ENCODE measurements at regions not wholly inside any gene's neighbourhood (a gene's known extent, or its start where the extent isn't known, plus 50 kb on each side); places are given as distances from the start of the nearest gene placed in this dataset.

DNA sequence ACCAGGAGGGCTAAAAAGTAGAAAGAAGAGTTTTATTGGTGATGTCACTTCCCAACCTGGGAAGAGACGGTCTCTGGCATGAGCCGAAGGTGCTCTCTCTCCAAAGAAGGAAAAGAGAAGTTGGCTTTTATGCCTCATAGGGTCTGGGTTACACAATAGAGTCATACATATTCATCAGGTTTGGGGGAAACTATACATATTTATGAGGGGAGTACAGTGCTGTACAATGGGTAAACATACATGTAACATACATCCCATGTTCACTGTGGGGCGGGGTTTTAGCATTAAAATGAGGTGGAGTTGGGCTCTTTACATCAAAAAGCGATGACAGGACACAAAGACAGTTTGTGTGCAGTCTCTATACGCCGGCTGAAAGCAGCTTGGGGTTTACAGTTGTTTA, 701.7 kb downstream of the TYW1 start:
- no peak for DNase-seq

DNA sequence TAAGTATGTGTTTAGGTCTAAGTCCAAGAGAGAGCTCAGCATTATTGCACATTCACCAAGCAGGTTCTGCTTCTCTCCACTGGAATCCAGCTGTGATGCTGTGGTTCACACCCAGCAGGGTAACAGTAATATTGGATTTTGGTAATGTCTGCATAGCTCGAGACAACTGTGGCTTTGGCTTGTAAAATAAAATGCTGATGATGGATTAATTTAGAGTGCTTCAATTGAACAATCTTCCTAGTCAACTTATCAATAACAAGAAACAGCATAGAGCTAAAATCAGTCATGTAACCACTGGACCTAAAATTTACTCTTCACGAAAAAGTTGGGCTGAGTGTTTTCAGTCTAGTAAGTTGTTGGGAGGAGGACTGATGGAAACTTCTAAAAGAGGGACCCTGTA, 709.2 kb downstream of the TYW1 start:
- no peak for DNase-seq

DNA sequence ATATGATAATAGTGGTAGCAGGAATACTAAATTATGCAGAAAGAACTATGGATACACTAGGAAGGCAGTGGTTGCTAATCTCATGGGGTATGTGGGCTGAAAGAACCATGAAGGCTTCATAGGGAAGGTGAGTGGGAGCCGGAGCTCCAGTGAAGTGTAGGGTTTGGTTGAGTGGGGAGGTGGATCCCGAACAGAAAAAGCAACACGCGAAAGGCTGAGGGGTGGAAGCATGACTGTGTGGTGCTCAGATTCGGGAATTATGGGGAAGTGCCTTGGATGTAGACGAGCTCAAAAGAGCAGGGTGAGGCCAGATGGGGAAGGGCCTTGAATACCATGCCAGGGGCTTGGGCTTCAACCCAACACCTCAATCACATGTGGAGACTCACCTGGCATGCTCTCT, 715.1 kb downstream of the TYW1 start:
- no peak for DNase-seq

DNA sequence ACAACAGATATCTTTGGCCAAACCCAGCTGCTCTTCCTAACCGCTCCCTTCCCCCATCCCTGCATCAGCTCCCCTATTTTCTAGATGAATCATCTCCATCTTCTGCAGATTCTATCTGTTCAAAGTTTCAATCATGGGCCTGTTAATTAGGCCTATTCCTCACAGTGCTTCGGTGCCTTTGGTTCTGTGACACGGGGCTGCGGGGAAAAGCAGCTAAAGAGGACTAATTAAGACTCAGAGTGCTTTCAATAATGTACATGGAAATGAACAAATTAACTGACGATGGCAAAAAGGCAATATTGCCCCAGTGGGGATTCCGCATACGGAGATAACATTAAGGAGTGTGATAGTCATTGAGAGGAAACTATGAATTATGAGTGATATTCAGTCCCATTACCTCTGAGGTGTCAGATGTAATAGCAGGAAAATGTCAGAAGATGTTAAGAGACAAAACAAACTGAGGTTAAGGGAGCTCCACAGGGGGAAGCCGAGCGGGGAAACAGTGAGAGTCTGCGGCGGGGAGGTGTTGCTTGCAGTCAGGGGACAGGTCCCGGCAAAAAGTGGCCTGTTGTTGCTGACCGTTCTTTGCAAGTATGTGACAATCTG, 716.9 kb downstream of the TYW1 start:
- no peak for DNase-seq

DNA sequence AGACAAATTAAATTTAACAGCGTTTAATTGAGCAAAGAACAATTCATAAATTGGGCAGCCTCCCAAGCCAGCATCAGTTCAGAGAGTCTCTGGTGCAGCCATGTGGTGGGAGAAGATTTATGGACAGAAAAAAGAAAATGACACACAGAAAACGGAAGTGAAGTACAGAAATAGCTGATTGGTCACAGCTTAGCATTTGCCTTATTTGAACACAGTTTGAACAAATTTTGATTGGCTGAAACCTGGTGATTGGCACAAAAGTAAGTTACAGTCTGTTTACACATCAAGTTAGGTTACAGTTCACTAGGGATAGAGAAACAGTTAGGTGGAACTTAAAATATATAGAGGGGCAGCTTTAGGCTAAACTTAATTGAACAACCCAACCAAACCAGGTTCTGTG, 720.1 kb downstream of the TYW1 start:
- no peak for DNase-seq

DNA sequence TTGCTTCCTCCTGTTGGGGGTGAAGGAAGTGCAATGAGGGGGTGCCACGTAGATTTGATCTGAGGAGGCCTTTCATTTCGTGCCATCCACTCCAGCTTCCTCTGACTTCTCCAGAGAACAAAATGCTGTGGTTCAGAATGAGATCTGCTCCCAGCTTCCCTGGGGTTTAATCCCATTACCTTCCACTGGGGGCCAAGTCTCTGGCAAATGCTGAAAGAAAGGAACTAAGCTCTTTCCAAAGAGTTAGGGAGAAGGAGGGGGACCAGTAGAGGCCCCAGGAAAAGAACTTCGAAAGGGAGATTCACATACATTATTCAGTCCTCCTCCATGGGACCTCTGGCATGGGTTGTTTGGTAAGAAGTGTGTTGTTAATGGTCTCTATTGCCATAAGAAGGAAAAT, 727.0 kb downstream of the TYW1 start:
- DNase-seq: no peak

DNA sequence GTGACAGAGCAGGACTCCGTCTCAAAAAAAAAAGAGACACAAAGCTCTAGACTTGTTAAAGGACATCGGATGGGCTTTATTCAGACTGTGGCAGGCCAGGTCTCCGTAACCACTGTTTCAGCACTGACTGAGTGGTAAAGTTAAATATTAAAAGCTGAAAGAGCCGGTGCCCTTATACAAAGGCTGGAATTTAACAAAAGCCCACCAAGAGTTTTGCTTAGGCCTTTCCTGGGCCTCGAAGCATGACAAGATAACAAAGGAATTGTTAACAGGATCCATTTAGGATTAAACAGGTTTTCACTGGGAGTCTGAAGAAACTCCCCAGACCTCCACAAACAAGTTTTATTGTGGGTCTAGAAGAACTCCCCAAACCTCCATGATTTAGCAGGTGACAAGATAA, 727.8 kb downstream of the TYW1 start:
- DNase-seq: no peak

DNA sequence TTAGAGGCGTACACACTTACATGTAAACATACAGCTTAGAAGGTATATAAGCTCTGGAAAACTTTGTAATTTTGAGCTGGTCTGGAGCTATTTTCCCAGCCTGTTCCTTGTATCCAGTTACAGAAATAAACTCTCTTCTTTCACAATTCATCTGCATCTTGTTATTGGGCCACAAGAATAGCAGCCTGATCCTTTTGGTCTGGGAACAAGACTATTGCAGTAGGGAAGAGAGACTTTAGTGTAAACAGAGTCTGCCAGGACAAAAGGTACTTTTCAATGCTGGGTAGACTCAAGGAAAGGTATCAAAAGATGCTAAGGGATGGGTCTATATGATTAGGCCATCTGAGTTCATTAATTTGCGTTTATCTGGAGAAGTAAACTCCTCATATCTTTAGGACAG, 728.3 kb downstream of the TYW1 start:
- no peak for DNase-seq

DNA sequence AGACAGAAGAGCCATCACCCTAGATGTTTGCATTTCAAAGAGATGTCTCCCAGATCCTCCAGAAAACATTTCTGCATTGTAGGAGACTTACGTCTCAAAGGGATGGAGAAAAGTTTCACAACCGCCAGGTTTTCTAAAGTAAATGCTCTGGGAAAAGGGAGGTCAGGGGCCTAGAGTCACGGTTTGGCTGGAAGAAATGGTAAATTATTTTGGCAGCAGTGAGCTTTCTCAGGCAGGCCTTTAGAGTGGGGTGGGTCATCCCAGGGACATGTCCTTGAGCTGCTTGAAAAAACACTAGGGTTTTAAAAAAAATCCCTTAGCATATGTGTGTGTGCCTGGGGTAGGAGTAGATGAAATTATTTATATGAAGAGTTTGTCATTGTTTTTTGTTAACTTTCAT, 728.8 kb downstream of the TYW1 start:
- no peak for DNase-seq

DNA sequence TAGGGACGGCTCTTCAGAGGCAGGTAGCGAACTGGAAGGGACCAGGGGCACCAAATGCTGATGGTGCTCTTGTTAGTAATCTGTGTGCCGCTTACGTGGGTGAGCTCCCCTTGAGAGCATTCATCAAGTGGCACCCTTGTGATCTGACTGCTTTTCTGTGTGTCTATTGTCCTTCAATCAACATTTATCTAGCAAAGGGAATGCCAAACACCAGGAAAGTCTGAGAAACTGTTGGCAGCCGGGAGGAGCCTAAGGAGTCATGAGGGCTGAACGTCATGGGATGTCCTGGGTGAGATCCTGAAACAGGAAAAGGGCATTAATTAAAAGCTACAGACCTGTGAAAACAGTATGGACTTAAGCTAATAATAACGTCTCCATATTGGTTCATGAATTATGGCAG, 733.1 kb downstream of the TYW1 start:
- DNase-seq: no peak

DNA sequence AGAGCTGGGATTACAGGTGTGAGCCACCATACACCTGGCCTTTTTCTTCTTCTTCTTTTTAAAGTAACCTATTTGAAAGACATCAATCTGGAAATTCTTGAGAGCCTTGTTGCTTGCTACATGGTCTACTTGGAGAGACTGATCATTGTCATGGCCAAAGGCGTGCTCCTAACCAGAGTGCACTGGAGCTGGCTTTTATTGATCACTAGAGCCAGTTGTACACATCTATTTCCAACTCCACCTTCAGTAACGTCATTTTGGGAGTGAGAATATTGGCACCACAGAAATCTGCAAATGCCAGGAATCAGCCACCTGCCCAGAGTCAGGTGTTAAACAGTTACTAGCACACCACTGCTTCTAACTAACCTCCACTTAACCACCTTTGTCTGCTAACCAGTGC, 735.1 kb downstream of the TYW1 start:
- DNase-seq: no peak

DNA sequence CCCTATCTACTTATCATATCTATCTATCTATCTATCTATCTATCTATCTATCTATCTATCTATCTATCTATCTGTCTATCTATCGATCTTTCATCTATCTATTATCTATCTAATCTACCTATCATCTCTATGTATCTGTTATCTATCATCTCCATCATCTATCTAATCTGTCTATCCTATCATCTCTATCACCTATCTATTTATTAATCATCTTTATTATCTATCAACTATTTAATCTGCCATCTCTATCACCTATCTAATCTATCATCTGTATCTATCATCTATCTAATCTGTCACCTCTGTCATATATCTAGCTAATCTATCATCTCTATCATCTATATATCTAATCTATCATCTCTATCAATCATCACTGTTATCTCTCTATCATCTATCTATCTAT, 736.3 kb downstream of the TYW1 start:
- no peak for DNase-seq

DNA sequence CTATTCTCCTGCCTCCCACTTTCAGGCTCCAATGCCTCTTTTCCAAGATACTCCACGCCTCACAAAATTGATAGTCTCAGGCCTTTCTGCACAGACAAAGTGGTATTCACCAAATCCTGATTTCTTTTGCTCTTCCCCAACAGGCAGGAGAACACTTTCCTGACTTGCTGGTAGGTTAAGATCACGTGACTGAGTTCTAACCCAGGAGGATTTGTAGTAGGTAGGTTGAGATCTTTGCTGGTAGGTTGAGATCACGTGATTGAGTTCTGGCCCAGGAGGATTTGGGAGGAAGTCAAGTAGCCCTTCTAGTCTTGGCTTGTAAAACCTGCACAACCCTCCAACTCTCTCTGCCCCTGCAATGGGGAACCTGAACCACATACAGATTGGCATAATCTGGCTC, 741.5 kb downstream of the TYW1 start:
- DNase-seq: no peak

DNA sequence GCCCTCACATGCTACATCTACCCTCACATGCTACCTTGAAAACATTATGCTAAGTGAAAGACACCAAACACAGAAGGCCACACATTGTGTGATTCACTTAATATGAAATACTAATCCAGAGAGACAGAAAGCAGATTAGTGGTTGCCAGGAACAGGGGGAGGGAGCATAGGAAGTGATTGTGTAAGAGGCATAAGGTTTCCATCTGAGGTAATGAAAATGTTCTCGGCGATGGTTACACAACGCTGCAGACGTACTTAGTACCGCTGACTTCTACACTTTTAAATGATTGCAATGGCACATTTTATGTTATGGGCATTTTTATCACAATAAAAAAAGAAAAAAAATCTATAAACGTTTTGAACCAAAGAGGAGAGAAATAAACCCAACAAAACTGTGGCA, 742.3 kb downstream of the TYW1 start:
- DNase-seq: no peak

DNA sequence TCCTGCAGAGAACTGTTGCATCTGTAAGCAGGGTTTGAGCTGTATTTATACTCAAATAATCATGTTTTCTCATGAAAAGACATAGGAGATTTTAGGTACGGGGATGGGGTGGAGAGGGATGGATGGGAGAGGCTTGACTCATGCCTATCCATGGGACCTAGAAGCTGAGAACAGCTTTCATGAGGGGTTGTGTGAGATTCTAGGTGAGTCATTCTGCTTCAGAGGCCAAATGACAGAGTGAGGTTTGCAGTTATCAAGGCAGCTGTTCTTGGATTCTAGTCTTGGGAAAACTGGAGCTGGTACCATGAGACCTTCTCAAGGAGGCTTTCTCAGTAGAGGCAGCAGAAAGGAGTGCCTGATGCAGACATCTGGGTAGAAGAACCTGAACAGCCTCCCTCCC, 746.9 kb downstream of the TYW1 start:
- no peak for DNase-seq

DNA sequence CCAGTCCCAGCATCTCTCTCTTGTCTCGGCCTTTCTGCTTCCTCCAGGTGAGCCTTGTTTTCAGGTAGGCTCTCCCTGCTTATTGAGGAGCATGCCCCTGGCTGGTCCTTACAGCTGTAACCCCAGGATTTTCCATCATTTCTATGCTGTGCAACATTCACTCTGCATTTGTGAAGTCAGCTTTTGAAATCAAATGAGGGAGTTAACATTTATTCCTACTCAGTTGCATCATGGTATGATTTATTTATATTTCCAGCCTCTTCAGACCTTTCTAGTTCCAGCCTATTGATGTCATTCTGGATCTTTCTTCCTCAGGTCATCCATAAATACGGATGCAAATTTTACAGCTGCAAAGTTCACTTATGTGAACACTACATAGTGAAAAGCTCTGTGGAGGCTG, 755.6 kb downstream of the TYW1 start:
- no peak for DNase-seq

DNA sequence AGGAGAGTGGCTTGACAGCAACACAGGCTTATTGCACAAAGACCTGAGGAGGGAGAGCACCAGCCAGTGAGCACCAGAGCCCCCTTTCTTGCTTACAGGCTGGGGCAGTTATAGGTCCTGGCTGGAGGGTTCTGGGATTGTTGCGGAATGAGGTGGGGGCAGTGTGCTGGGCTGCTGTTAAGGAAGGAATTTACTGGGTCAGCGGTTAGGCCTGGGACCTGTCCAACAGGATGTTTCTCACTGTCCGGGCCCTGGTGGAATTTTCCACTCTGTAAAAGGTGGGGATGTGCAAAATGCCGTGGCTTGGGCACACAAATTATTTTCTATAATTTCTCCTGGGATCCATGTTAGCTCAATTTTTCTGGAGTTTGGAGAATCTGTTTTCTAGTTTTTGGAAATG, 757.3 kb downstream of the TYW1 start:
- no peak for DNase-seq

DNA sequence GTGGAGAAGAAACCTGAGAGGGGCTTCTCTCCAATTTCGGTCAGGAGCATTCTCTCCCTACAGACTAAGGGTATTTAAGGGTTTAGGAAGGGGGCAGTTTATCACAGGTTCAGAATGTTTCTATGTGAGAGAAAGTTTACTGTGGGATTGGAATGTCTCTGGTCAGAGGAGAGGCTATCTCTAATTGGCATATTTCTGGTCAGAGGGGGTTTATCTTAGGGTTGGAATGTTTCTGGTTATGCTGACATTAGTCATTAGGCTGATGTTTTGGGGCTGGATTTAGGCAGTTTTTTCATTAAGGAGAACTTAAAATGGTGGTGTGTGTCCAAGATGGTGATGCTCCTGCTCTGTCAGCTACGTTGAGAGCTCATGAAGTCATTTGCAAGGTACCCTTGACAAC, 758.0 kb downstream of the TYW1 start:
- DNase-seq: no peak

DNA sequence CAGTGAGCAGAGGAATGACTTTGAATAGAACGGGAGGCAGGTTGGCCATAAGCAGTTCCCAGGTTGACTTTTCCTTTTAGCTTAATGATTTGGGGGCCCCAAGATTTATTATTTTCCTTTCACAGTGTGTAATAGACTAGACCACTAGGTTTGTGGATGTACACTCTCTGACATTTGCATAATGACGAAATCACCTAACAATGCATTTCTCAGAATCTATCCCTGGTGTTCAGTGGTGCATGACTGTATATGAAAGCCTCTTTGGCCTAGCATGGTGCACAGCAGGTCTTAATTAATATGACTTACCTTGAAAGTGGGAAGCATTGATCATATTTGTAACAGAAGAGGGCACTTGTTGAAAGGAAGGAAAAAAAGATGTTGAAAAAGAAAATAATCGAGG, 761.9 kb downstream of the TYW1 start:
- DNase-seq: no peak

DNA sequence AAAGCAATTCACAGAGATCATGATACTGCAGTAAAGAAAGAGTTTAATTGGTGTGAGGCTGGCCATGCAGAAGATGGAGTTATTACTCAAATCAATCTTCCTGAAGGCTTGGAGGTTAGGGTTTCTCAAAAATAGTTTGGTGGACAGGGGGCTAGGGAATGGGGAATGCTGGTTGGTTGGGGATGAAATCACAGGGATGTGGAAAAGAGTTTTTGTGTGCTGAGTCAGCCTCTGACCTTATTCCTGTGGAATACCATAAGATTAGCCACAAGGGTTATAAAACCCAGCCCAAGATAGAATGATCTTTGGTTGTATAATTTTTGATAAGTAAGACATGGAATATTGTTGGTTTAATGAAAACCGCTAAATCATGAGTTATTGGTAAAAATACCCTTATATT, 764.3 kb downstream of the TYW1 start:
- DNase-seq: no peak

DNA sequence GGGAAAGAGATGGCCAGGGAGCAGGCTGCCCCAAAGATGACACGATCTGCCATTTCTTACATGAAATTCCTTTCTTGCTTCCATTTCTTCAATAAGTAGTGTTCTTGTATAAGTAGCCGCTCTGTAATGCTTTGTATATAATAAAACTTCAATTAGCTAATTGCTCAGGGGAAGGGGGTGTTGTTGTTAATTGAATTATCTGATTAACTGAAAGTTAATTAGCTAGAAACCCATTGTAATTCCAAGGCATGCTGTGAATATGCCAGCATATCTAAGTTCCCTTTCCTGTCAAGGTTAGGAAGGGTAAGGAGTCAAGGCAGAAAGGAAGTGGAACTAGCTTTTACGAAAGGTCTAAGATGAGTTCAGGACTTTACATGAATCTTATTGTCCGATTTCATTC, 765.9 kb downstream of the TYW1 start:
- no peak for DNase-seq

DNA sequence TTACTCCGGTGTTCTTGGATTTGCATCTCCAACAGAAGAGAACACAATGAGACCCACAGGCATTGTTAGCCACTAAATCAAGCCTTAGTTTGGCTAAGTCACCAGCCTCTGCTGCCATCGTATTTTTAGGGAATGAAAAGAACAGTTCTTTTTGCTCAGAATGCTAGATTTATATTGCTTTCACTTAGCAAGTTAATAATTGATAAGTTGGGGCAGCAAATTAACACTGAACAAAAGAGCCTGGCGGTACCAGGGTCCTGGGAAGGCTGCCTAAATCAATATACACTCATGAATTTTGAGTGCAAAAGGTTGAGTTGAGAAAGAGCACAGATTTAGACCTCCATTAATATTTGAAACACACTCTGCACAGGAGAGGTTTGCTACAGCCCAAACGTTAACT, 767.7 kb downstream of the TYW1 start:
- DNase-seq: no peak

DNA sequence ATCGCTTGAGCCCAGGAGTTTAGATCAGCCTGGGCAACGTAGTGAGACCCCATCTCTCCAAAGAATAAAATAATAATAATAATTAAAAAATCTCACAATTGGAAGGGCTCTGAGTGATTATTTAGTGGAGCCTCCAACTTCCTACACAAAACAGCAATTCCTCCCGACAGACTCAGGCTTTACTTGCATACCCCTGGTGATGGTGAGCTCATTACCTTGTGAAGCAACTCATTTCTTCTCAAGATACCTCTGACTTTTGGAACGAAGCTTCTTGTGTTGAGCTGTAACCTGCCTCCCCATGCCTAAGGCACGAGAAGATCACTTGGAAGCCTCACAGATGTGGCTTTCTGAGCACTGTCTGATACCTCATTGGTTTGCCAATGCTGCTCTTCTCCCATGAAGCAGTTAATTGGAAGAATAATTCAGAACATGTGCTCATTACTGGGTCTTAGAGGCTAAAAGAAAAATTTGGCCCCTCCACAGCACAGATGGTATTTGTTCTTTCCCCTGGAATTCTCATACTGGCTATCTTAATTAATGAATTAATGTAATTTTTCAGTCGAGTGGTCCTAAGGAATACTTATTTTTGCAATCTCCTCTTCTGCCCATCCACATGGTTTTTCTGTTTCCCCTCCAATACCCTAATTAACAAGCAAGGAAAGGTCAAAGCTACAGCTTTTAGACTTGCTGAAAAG, 769.0 kb downstream of the TYW1 start:
- no peak for DNase-seq

DNA sequence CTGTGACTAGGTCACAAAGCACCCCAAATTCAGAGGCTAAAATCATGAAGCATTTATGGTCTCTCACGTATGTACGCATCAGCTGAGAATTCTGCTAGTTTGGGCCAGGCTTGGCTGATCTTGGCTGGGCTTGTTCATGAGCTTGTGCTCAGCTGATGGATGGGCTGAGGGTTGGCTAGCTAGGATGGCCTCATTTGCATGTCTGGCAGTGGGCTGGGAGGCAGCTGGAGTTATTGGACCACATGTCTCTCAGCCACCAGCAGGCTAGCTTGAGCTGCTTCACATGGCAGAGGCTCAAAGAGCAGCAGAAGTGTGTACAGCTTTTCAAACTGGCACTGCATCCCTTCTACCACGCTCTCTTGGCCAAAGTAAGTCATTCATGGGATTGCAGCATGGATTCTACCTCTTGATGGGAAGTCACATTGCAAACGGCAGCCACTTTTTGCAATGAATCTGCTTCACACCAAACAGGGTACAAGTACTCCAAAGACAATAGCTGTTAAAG, 770.3 kb downstream of the TYW1 start:
- DNase-seq: no peak

Measured in CD4-positive, alpha-beta T cell treated with Interferon alpha-2 for 1 hour (primary cell).